Stimulated activated CD4-positive, alpha-beta T cell treated with anti-CD3 and anti-CD28 coated beads, TNF-alpha, amount 100 ng/mL, for 4 hours (primary cell): ENCODE measurements at regions not wholly inside any gene's neighbourhood (a gene's known extent, or its start where the extent isn't known, plus 50 kb on each side); places are given as distances from the start of the nearest gene placed in this dataset.
"Not testable (repeated sequence)": the region's sequence is repeated elsewhere in the genome, so short reads cannot be mapped to it uniquely, and the experiment has no call there.

Experiments
- DNase-seq, 3 experiments: peaks; one replicate each; pipeline ENCODE4 v3.0.0-alpha.2; 2020; ENCODE audit warnings: low read depth in 3 of 3

DNA sequence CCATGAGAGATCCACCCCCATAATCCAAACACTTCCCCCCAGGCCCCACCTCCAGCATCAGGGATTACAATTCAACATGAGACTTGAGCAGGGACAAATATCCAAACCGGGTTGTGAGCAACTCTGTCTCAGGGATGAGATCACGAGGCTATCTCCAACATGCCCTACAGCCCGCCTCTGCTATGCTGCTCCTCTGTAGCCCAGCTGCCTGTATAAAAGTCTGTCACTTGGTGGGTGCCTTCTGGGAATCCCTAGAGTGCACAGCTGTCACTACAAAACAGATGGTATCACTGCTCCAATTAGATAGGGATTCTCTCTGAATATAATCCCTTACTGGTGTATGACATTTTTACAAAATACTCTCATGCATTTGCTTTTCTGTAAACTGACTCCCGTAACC lies 114.9 kb upstream of the NANOS1 start:
- no peak for DNase-seq

DNA sequence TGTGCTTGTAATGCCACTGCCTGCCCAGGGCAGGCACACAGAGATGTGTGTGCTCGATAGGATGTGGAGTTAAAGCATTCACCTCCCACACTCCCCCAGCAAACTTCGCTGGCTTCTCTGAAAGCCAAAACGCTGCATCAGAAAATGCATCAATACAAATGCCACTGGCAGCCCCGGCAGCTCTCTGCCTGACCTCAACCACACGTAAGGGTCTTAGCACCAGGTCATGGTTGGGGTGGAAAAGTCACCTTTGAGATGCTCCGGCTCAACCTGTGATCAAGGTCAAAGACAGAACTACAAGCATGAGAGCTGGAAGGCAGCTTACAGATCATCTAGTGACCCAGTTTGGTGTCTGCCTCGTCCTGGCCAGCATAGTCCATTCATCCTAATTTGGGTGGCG lies 114.4 kb upstream of the NANOS1 start:
- DNase-seq: no peak

DNA sequence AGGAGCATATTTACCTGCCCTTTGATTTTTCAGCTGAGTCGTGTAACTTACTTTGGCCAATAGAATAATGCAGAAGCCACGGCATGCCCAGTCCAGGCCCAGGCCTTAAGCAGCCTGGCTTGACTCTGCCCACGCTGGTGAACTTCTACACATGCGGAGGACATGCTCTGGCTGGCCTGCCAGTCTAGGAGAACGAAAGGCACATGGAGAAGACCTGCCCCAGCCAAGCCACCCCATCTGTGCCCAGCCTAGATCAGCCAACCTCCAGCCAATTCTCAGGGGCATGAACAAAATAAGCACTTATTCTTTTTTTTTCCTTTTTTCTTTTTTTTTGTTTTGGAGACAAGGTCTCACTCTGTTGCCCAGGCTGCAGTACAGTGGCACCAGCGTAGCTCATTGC lies 112.7 kb upstream of the NANOS1 start:
- no peak for DNase-seq

DNA sequence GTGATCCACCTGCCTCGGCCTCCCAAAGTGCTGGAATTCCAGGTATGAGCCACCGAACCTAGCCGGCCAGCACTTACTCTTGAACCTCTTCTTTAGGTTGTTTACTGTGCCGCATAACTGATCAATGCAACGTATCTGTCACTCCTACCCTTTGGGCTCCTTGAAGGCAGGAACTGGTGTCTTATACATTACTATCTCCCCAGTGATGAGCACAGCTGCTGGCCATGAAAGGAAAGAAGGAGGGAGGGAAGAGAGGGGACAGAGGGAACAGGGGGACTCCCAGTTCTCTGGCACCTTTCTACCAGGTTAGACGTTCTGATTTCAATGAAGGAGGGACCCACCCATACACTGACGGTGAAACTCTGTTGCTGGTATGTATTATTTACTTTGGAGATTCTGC lies 111.8 kb upstream of the NANOS1 start:
- DNase-seq: no peak

DNA sequence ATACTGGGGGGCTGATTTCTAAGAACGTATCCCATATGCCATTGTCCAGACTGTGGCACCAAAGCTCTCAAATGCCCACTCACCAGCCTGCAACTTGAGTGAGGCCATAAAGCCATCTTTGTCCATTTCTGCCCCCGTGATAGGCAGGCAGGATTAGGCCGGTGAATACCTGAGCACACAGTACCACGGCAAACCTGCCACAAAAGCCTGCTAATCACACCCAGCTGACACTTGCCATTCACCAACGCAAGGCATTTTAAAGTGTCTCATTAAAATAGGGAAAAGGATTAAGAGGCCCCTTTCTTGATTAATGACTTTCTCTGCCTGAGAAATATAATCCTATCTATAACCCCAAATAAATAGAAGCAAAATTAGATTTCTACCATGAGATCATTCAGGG lies 111.4 kb upstream of the NANOS1 start:
- DNase-seq: no peak

DNA sequence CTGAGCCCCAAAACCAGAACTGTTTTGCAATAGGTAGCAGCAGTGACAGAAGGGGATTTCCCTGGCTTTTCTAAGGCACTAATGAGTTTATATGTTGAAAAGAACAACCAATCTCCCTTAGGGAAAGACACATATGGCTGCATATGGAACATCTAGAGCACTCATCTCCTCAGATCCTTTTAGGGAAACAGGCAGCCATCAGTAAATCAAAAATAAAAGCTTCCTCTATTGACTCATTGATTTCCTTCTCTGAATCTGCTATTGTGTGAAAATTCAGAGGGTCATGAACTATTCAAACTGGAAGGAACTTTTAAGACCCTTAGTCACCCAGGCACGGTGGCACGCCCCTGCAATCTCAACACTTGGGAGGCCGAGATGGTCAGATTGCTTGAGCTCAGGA lies 110.9 kb upstream of the NANOS1 start:
- no peak for DNase-seq

DNA sequence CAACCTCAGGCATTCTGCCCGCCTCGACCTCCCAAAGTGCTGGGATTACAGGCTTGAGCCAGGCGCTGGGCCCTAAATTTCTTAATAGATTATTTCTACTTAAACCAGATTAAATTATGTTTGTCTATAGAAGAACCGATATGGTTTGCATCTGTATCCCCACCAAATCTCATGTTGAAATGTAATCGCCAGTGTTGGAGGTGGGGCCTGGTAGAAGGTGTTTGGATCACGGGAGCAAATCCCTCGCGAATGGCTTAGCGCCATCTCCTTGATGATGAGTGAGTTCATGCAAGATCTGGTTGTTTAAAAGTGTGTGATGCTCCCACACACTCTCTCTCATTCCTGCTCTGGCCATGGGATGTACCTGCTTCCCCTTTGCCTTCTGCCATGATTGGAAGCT lies 109.3 kb upstream of the NANOS1 start:
- DNase-seq: no peak

DNA sequence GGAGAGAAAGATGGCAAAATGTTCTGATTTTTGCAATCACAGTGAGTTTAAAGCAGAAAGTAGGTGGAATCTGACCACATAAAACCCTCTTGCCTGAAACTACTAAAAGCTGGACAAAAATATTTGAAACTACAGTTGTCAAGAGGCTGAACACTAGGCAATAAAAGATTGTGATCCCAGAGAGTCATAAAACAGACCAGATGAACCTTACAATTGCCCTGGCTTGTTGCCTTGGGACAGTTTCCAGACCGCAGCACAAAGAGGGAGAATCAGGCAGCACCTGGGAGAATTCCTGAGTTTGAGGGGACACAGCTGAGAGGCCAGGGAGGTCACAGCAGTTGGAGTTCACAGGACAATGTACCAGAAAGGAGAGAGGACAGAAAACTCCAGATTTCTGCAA lies 107.3 kb upstream of the NANOS1 start:
- DNase-seq: no peak

DNA sequence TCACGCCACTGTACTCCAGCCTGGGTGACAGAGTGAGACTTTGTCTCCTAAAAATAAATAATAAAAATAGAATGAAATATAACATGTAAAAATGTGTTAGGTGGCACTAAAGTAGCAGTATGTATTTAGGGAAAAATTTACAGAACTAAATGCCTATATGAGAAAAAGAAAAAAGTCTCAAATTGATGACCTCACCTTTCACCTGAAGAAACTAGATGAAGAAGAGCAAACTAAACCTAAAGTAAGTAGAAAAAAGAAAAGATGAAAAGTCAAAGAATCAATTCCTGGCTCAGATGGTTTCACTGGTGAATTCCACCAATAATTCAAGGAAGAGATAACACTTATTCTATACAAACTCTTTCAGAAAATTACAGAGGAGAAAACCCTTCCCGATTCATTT lies 106.5 kb upstream of the NANOS1 start:
- DNase-seq: no peak

DNA sequence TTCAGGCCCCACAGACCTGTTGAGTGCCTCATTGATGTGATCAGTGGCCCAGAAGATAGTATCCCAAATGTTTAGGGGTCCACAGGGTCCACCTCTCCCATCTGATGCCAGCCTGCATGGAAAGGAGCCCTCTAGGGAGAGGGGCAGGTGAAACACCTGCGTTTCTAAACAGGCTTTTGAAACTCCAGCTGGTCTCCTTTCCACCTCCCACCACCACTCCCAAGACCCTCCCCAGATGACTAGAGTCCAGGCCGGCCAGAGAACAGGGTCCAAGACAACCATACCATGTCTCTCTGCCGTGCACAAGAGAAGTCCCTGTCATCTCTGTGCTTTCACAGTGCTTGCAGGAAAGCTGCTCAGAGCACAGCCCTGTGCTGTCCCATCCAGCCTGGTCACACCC lies 105.0 kb upstream of the NANOS1 start:
- no peak for DNase-seq

DNA sequence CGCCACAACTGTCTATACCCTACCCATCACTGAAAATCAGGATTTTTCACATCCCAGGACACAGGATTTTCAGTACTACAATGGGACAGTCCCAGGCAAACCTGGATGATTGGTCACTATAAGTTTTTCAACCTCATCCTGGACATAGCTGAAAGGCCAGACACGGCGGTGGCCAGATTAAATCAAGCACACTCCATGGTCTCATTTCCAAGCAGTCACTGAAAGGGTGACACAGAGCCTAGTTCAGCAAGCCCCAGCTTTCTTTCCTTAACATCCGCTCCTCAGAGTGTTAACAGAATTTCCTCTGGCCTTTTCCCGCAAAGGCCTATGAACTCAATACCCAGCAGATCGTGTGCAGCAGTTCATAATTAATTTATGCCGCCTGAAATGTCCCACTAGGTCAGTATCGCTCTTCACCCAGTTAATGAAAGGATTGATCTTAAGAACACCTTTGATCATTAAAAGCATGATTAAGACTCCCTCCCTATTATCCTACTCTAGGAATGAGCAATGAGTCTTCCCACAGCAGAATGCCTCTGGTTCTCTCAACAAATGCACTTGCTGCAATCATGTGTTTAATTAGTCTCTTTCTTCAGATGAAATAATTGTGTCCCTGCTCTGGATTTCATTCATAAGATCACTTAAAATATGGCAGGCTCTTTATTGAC lies 104.0 kb upstream of the NANOS1 start:
- no peak for DNase-seq

DNA sequence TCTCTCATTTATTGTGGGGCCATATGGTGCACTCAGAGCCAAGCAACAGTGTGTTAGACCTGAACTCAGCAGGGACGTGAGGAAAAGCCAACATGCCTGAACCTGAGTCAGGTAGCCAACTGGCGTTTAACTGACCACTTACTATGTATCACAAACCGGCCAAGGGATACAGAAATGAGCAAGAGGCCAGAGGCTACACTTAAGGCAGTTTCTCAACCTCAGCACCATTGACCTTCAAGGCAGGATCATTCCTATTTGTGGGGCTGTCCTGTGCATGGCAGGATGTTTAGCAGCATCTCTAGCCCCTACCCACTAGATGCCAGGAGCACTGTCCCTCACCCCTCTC lies 103.5 kb upstream of the NANOS1 start:
- DNase-seq: no peak

DNA sequence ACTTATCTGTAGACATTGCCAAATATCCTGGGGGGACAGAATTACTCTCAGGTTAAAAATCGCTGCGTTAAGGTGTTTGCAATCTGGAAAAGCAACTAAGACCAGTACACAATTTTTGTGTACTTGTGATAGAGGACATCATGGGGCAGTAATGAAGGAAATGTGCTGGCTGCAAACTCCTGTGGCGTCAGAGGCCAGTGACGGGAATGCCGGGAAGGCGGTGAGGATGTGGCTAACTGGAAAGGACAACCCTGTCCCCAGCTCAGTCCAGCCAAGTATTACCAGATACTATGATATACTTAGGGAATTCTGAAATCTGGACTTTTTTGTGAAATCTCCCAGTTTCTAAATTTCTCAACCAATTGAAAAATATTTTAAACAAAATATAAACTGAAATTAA lies 103.1 kb upstream of the NANOS1 start:
- DNase-seq: no peak

DNA sequence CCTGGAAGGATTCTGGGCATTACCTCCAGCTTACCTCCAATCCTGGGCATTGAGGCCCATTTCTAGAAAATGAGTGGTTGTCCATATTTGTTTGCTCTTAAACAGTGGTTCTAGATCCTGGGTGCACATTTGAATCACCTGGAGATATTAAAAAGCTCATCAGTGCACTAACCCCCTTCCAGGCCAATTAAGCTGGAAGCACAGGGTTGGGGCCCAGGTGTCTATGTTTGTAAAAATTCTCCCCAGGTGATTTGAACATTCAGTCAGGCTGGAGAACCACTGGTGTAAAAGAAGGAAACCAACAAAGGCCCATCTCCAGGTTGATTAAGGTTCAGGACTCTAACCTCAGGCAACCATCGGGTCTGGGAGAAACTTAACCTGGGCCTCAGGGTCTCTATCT lies 102.6 kb upstream of the NANOS1 start:
- no peak for DNase-seq

DNA sequence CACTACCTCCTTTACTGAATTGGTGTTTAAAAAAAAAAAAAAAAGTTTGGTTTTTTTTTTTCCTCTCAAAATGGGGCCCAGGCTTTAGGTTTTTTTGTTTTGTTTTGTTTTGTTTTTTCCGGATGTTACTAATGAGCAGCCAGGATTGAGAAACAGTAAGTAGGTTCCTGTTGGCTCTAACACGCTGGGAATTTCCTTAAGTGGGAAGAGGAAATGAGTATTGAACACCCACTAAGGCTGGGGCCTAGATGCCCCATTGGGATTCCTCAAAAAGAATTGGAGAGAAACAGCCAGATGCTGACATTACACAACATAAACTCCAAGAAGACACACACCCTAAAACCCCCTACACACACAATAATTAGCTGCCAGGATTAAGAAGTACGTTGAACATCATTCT lies 102.2 kb upstream of the NANOS1 start:
- DNase-seq: no peak

DNA sequence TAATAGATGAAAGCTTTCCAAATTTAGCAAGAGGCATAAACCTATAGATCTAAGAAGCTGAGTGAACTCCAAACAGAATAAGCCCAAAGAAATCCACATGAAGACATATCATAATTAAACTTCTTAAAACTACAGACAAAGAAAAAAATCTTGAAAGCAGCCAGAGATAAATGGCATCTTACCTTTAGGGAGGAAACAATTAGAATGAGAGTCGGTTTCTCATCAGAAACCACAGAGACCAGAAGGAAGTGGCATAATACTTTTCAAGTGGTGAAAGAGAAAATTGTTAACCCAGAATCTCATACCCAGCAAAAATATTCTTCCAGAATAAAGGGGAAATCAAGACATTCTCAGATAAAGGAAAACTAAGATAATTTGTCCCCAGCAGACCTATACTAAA lies 98.9 kb upstream of the NANOS1 start:
- DNase-seq: no peak

DNA sequence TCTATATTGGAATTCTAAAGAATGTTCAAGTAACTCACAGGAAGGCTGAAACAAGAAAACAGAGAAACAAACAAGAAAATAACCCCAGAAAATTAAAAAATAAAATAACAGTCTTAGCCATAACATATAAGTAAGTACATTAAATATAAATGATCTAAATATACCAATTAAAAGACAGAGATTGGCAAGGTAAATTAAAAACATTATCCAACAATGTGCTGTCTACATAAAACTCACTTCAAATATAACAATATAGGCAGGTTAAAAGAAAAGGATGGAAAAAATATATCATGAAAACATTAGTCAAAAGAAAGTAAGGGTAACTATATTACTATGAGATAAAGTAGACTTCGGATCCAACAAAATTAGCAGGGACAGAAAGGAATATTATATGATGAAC lies 98.1 kb upstream of the NANOS1 start:
- DNase-seq: no peak

DNA sequence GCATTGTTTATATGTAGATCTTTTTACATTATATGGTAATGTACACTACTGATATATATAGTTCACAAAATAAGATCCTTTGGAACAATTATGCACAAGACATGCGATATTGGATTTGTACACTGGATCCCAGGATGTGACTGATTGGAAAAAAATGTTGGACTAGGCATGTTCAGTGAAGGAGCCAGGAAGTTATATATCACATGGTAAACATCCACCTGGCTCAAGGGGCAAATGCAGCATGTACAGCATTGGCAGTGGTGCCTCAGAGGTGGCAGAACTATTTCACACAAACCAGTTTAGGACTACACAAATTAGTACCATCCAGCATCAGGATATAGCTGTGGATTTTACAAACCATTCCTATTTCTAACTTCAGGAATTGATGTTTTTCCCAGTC lies 97.4 kb upstream of the NANOS1 start:
- DNase-seq: not testable (repeated sequence)

DNA sequence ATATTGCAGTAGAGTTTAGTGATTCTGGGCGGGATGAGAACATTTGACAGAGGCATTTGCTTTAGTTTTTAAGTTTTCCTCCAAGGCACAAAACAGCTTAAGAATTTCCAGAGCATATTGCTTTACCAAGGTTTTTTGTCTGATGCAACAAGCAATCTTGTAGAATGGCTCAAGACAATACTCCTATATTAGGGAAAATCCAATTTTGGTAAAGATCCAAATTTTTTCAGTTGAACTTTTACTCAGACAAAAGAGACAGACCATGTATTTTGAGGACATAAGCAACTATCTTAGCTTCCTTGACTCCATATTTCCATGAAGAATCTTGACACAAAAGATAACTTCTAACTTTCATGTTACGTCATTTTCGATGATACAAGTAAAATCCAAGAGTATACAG lies 92.3 kb upstream of the NANOS1 start:
- DNase-seq: no peak

DNA sequence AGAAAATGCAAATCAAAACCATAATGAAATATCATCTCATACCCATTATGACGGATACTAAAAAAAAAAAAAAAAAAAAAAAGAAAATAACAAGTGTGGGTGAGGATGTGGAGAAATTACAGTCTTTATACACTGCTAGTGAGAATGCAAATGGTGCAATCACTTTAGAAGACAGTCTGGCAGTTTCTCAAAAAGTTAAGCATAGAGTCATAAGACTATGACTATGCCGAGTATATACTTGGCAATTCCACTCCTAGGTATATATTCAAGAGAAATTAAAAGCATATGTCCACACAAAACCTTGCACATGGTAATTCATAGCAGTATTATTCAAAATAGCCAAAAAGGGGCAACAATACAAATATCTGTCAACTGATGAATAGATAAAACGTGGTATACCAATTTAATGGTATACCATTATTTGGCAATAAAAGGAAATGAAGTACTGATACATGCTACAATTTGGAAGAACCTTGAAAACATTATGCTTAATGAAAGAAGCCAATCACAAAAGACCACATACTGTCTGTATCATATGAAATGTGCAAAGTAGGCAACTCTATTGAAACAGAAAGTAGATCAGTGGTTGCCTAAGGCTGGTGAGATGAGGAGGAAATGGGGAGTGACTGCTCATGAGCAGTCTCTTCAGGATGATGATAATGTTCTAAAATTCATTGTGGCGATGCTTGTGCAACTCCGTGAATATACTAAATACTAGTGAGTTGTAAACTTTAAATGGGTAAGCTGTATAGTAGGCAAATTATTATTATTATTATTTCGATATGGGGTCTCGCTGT lies 90.1 kb upstream of the NANOS1 start:
- no peak for DNase-seq

DNA sequence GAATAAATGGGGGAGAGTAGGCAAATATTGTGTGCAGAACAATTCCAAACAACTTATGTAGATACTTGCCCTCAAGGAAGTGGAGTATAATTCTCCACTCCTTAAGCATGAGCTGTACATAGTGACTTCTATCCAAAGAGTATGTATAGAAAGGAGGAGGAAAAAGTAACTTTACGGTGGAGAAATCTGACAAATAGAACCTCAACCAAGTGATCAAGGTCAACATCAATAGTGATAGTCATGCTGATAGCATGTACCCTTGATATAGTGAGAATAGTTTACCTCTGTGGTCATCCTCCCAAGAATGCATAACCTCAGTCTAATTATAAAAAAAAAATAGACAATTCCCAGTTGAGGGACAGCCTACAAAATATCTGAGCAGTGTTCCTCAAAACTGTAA lies 89.1 kb upstream of the NANOS1 start:
- DNase-seq: no peak

DNA sequence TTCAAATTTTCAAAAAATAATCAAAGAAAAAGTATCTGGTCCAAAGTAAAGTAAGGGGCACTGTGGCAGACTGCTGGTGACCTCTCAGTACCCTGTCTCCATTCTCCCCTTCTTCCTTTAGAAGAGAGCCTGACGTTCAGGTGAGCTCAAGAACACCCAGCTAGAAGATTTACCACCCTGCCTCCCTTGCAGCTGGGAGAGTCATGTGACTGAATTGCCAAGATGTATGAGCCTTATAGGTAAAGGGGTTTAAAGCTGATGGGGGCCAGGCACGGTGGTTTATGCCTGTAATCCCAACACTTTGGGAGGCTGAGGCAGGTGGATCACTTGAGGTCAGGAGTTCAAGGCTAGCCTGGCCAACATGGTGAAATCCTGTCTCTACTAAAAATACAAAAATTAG lies 86.3 kb upstream of the NANOS1 start:
- DNase-seq: no peak

DNA sequence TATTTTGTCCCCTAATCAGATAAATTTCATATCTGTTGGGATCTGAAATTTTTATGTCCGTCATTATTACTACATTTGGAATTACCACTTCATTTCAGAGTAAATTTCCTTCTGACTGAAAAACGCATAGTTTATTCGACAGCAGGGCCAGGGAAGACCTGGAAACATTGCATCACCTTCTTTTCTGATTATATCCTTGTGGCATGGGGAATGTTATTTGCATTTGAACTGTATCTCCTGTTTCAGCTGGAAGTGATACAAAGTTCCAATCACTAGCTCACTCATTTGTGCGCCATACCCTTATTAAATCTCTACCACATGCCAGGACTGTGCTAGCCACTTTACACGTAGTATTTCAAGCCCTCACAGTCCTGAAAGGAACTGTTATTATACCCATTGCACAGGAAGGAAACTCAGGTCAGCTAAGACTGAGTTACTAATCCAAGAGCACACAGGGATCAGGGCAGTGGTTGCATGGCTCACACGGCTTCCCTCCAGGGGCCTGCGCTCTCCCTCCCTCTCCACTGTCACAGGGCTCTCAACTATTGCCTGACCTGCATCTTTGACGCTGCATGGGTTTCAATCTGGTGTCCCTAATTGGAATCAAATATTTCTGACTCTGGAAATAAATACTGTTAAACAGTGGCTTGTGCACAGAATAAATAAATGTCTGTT lies 84.4 kb upstream of the NANOS1 start:
- DNase-seq: no peak
